ENCODE measurements at regions not wholly inside any gene's neighbourhood (a gene's known extent, or its start where the extent isn't known, plus 50 kb on each side); places are given as distances from the start of the nearest gene placed in this dataset.

DNA sequence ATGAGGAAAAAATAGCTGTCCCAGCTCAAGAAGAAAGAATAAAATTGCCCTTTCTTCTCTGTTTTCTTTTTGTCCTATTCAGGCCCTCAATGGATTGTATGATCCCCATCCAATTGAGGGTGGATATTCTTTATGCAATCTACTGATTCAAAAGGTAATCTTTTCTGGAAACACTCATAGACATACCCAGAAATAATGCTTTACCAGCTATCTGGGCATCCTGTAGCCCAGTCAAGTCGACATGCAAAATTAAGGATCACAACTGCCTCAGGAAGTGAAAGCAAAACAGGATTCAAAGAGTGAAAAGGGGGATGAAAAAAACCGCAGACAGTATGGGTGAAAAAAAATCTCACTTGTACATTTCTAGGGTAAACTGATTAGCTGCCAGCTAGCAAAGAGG lies 410.1 kb downstream of the TBC1D32 start:
- no peak for DNase-seq

DNA sequence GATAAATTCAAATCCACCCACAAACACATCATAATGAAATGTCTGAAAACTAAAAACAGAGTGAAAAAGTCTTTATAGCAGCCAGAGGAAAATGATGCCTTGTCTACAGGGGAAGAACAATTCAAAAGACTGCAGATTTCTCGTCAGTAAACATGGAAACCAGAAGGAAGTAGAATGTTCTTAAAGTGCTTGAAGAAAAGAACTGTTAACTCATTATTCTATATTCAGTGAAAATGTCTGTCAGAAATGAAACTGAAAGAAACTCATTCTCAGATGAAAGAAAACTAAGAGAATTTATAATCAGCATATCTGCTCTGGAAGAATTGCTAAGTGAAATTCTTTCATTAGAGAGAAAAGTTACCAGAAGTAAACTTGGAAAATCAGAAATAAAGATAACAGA lies 416.1 kb downstream of the TBC1D32 start:
- no peak for DNase-seq

DNA sequence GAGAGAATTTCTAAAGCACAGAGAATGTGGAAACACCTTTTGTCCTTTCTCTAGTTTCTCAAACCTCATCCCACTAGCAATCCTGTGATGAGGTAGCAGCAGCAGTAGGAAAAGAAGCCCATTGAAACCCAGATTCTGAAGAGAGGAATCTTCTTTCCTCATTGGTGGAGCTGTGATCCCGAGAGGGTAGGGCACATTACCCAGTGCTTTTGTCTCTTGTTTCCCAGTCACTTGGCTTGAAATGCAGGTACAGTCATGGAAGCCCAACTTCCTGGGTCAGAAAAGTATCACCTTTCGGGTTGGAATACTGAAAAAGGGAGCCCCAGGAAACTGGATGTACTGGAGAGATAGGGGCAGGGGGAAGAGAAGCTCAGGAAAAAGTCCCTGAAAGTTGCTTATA lies 417.4 kb downstream of the TBC1D32 start:
- DNase-seq, result no peak

DNA sequence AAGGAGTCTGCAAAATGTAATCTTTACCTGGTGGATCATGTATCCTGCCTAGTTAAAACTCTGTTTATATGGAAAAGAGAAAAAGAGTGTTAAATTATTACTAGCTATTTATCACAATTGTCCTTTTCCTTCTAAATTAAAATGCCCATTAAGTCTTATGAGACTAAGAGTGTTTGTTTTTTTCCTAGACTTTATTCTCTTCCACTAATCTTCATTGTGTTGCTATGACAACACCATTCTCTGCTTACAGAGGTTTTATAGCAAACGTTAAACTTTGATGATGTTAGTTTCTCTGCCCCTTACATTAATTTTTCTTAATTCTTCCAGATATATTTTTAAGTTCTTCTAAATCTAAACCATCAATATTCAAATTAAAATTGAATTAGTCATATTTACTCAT lies 420.8 kb downstream of the TBC1D32 start:
- DNase-seq, result no peak

DNA sequence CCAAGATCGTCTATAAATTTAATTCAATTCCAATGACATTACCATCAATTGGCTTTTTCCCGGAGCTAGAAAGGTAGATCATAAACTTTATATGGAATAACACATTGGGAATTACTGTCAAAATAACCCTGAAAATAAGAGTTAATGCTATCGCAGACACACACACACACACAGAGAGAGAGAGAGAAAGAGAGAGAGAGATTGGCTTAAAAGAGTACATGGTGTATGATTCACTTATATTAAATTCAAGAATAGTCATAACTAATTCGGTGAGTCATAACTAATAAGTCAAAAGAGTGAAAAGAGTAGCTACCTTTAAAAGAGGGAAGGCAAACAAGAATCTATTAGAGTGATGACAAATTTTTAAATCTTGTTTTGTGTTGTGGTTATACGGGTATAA lies 425.5 kb downstream of the TBC1D32 start:
- no peak for DNase-seq

DNA sequence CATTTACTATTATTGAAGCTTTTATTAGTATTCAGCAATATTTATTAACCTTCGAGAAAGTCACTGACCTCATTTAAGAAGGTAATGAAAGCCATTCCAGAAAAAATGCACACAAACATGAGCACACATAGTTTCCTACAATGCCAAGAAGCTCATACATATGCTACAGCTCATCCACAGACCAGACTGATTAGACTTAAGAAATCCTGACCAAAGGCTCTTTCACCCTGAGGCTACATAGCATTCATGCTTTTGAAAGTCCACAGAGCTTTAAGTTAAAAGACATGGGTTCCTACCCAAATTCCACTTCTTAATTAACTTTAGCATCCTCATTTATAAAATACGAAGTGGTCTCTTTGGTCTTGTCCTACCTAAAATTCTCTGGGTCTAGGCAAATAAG lies 430.4 kb downstream of the TBC1D32 start:
- DNase-seq, result no peak

DNA sequence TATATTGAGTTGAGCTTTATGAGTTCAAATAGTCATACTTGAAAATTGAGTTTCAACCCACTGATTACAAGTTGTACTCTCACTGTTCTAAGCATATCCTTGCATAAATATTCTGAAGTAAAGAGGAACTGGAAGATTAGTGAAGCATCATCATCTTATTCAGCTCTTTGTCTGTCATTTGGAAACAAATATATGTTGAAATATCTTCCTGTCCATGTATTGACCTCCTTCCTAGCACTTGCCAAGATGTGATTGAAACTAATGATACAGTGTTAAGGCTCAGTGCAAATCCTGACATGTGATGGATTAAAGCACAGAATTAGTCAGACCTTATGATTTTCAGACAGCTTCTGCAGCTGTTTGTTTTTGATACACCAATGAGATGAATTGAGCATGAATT lies 434.3 kb downstream of the TBC1D32 start:
- DNase-seq, result no peak

DNA sequence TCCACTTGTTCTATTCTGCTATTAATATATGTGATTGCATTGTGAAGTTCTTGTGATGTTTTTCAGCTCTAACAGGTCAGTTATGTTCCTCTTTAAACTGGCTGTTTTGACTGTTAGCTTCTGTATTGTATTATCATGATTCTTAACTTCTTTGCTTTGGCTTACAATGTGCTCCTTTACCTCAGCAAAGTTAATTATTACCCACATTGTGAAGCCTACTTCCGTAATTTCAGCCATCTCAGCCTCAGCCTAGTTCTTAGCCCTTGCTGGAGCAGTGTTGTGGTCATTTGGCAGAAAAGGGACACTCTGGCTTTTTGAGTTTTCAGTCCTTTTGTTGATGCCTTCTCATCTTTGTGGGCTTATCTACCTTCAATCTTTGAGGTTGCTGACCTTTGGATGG lies 440.2 kb downstream of the TBC1D32 start:
- no peak for DNase-seq

DNA sequence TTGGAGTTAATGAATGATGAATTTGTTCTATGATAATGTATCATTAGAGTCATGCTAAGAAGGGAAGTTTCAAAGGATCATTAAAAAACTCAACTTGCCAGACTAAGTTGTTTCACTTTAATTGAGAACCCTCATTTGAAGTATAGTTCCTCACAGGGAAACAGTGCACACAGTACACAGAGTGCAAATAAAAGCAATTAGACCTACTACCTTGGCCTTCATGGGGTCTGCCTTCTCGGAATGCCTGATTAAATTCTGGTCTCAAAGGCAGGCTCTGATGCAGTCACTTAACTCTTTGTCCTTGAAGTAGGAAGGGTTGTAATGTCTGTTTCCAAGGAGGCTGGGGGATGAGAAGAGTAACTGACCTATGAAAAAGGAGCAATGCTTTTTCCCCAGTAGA lies 457.3 kb downstream of the TBC1D32 start:
- no peak for DNase-seq

DNA sequence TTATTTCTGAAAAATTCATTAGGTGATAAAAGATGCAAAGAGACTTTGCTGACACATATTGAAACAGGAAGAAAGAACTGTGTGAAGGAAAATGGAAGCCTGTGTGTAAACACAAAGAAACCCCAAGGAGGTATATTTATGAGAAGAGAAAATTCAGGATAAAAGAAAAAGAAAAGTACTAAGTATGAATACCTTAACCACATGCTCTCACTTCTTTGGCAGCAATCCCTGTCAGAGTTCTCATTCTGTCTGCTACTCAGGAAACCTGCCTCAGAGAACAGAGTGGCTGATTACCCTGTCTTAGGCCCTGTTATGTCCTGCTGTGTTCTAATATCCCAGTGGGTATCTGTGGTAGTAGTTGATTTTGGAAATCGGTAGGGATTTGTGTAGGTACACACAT lies 457.9 kb downstream of the TBC1D32 start:
- no peak for DNase-seq

DNA sequence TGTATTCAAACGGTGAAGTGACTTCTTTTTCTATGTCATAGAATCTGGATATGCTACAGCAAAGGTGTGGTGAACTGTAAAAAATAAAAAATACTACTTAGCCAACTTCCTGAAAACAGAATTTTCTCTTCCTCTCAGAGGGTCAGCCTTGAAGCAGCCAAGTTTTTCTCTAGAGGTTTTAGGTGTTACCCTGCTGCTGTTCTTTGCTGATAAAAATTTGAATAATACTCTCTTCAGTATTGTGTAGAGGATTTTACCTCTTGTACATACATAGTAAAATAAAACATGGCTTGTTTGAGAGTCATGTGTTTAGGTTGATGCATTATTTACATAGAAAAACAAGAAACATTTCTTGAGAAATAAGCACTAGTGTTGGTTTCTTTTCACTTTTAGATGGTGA lies 458.4 kb downstream of the TBC1D32 start:
- DNase-seq, result no peak

DNA sequence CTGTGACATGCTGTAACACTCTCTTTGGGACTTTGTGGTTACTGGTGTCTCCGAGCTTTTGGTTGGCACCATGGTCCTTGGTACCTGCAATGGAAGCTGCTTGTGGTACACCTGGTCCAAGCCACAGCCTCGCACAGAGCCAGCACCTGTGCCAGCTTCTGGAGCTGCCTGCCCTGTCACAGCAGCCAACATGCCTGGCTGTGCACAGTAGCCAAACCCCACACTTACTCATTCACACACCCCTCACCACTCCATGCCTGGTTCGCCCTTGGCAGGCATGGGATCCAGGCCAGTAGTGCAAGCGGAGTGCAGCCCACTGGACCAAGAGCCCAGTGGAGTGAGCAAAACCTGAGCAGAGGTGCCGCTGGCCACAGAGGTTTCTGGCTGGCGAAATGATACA lies 459.9 kb downstream of the TBC1D32 start:
- DNase-seq, result no peak

DNA sequence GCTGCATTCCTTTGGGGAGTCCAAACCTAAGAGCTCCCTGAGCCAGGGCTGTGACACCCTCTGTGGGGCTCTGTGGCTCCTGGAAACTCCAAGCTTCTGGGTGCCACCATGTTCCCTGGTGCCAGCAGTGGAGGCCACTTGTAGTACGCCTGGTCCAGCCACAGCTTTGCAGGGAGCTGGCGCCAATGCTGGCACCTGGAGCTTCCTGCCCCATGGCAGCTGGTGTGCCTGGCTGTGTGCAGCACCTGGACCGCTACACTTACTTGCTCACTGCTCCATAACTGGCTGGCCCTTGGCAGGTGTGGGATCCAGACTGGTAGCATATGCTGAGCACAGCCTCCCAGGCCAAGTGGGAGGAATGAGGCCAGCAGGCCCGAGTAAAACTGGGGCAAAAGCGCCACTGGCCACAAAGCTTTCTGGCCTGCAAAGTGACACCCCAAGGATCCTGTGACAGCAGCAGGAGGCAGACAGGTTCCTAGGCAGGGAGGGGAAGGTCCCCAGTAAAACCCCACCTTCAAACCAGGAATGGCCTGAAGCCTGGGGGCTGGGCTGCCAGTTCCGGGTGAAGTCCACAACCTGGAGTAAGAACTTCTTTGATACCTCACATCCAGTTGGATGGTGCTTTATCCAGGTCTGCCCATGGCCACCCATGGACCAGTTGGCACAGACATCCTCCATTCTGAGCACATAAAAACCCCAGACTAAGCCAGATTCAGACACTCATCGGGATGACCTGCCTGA lies 461.0 kb downstream of the TBC1D32 start:
- DNase-seq, result no peak

DNA sequence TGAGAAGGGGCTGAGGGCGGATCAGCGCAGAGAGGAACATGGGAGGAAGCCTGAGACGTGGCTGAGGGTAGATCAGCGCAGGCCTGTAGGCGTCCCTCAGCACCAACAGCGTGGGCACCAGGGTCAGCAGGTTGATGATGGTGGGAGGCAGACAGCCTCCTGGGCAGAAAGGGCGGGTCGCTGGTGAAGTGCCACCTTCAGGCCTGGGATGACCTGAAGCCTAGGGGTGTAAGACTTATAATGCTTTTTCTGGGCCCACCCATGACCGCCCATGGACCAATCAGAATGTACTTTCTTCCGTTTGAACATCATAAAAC lies 462.1 kb downstream of the TBC1D32 start:
- DNase-seq, result no peak

DNA sequence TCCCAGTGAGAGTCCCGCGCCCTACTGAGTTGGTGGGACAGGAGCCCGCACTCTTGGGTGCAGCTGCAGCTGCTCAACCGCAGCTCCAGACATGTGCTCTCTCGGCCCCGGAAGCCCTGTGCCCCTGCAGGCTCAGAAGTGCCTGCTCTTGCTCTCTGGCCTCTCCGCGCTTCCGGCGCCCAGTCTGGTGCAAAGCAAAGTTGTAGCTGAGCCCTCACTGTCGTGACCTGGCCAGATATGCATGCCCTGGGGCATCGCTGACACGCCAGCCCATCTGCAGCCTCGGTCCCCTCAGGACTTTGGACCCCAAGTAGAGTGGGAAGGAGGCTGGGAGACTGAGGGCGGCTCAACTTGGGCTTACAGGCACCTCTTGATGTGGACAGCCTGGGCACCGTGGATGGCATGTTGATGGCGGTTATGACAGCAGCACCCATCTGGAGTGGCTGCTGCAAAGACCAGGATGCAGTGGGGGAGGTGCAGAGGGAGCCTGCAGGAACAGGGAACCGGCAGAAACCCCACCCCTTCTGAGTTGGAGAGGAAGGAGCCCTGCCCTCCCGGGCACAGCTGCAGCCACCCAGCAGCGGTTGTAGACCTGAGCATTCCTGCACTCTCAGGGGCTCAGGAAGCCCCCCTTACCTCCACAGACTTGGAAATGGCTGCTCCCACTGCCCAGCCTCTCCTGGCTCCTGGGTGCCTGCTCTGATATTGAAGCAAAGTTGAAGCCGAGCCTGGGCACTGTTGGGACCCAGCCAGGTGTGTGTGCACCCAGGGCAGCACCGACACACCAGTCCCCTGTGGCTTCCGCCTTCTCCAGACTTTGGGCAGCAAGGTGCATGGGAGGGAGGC lies 462.6 kb downstream of the TBC1D32 start:
- no peak for DNase-seq

DNA sequence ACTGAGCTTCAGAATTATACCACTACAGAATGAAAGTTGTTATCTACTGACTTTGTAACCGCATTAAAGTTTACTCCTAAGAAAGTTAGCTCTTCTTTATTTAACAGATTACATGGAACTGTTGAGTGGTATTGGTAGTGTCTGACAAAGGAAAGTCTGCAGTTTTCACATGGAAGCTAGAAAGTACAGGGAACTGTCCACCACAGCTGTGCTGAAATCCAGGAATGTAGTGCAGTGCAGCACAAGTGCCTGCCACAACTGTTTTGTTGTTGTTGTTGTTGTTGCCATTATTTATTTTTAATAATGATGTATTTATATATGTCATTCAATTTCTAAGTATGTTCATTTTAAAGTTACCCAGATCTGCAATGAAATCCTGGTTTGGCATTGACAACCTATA lies 464.9 kb downstream of the TBC1D32 start:
- no peak for DNase-seq

DNA sequence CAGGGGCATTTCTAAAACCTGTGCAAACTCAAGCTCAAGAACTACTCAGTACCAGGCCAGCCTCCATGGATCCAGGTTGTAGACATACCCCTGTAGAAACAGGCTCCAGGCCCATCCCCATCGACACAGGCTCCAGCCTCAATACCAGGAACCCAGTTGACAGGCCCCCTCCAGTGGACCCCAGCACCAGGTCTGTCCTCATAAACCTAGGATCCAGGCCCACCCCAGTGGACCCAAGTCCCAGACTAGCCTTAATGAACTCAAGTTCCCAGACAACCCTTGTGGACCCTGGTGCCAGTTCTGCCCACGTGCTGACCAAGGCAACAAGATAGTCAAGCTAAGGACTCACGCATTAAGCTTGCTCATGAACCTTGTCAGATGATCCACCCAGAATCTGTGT lies 476.9 kb downstream of the TBC1D32 start:
- DNase-seq, result no peak

DNA sequence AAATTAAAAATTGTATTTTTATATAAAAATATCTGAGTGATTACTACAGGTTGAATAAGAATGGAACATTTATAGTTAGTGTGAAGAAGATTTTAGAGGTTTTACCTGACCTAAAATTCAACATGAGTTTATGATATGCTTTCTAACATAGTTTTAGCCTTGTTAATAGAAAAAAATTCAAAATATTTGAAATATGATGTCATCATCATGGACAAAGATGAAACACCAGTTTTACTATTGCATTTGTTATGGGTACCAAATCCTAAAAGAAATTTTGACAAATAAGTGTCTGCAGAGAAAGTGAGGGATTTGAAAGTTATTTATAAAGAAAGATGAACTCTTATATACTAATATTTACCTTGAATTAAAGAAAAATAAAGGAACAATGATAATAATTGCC lies 479.7 kb downstream of the TBC1D32 start:
- no peak for DNase-seq

DNA sequence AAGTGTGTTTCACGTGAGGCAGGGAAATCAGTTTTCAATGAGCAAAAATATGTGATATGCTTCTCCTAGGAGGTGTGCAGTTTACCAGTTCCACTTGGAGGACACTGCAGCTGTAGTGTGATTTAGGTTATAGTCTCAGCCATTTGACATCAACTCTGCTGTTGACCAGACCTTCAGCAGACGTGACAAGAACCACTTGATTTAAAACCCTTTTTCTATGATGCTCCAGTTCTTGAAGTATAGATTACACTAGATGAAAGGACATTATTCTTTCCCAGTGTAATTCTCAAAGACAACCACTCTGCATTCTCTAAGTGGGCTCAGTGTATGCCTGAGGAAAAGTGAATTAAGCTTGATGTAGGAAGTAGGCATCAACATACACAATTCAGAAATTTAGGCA lies 480.8 kb downstream of the TBC1D32 start:
- DNase-seq, result no peak

DNA sequence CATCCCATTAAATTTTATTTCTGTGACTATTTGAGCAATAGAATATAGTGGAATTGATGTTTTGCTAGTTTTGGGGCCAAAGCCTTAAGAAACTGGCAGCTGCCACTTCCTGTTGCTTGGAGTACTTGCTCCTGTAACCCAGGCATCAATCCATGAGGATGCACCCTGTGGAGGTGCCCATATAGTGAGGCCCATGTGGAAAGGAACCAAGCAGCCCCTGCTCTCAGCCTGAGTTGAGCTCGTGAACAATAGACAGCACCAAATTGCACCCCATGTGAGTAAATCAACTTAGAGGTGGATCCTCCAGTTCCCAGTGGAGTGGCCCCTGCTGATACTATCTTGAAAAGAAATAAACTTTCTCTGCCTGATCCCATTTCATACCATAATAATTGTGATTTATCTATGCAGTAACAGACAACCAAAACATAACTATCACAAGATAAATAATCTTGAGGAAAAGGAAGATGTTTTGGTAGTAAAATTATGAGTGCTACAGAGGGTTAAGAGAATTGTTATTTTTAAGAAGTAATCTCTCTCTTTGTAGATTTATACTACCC lies 481.9 kb downstream of the TBC1D32 start:
- no peak for DNase-seq

DNA sequence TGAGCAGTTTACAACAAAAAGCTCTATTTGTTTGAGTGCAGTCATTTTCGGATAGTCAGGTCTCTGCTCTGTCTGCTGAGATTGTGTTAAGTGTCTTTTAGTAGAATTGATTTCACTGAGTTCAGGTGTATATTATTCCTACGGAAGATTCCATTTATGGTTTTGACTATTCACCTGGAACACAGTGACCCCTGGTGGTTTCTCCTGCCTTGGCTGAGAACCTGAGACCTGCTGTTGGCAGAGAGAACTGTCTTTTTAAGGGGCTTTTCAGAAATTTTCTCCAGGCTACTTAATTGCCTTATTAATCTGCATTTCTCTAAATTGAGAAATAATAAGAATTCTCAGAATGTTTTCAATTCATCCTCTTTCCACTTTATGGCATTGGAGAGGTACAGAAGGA lies 508.0 kb downstream of the TBC1D32 start:
- DNase-seq, result no peak

DNA sequence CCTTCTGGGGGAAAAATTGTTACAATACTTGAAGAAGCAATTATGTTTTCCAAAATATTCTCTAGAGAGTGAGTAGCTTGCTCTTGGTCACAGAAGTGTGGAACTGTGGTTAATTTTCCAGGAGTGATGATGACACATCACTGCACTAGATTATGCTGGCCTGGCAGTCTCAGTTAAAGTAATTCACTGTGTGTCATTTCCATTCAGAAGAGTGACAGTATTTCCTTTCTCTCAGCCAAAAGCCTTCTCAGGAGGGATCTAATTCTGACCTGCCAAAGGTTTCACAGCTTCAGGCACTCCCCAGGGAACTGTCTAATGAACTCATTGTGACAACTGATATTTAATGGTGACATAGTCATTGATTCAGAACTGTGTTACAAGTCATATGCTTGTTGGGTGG lies 517.5 kb downstream of the TBC1D32 start:
- no peak for DNase-seq

DNA sequence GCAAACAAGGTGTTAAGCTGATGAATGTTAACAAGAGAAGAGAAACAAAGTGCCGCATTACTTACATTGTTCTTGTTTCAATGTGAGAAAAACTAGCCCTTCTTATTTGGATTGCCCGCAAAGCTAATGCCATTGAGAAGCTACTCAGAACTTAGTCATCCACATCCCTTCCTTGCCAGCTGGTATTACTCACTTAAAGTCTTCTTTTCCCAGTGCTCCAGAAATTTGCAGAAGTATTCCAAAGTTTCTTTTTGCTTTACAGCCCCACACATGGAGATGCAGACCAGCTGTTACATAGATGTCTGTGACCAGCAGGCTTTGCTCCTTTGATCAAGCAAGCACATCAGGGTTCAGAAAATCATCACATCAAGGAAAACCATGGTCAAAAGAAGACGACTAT lies 529.0 kb downstream of the TBC1D32 start:
- no peak for DNase-seq

DNA sequence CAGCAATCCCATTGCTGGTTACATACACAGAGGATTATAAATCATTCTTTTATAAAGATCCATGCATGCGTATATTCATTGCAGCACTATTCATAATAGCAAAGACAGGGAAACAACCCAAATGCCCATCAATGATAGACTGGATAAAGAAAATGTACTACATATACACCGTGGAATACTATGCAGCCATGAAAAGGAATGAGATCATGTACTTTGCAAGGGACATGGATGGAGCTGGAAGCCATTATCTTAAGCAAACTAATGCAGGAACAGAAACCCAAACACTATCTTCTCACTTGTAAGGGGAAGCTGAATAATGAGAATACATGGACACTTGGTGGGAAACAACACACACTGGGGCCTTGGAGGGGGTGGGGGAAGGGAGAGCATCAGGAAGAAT lies 529.7 kb downstream of the TBC1D32 start:
- no peak for DNase-seq

DNA sequence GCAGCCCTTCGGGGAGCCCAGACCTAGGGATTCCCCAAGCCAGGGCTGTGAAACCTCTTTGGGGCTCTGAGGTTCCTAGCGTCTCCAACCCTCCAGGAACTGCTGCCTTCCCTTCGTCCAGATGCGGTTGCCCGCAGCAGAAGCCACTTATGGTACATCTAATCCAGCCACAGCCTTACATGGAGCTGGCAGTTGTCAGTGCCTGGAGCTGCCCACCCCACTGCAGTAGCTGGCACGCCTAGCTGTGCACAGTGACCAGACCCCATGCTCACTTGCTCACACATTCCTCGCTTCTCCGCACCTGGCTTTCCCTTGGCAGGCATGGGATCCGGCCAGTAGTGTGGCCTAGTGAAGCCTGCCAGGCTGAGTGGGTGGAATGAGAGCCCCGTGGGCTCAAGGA lies 547.6 kb downstream of the TBC1D32 start:
- DNase-seq, result no peak
